WTC11 (cell line): ENCODE measurements at regions not wholly inside any gene's neighbourhood (a gene's known extent, or its start where the extent isn't known, plus 50 kb on each side); places are given as distances from the start of the nearest gene placed in this dataset.

Experiments used
- ATAC-seq: fragments of 200-7000 bp; cut with Tn5 transposase; 2 replicates; pipeline ENCODE4 v1.10.0; 2021; ENCODE audit warnings: mild to moderate bottlenecking, moderate library complexity
- CTCF ChIA-PET: fragments of 300-600 bp; sonication (Branson Sonifier 250); formaldehyde crosslinking; loops from one replicate; lab custom pipeline; 2021; ENCODE audit warnings: antibody characterized with exemption; lab: Charles Lee
- POLR2A ChIA-PET: fragments of 350-600 bp; sonication (Branson Sonifier 250); formaldehyde crosslinking; loops from one replicate; lab custom pipeline; 2021; ENCODE audit warnings: antibody characterized with exemption; lab: Charles Lee
- DNase-seq: peaks from one replicate; pipeline ENCODE4 v3.0.0; 2021; ENCODE audit warnings: low spot score
- H3K27ac Mint-ChIP-seq: 2 replicates; pipeline ENCODE4 v1.8.0; 2021; ENCODE audit warnings: mixed read lengths
- H3K27me3 Mint-ChIP-seq: 2 replicates; pipeline ENCODE4 v1.8.0; 2021; ENCODE audit warnings: low read depth, mild to moderate bottlenecking, moderate library complexity, mixed read lengths
- H3K36me3 Mint-ChIP-seq: 2 replicates; pipeline ENCODE4 v1.8.0; 2021; ENCODE audit warnings: mixed read lengths
- H3K4me1 Mint-ChIP-seq: 2 replicates; pipeline ENCODE4 v1.8.0; 2022; ENCODE audit warnings: mixed read lengths
- H3K4me3 Mint-ChIP-seq: 2 replicates; pipeline ENCODE4 v1.8.0; 2021; ENCODE audit warnings: mild to moderate bottlenecking, moderate library complexity, mixed read lengths
- H3K9me3 Mint-ChIP-seq: 2 replicates; pipeline ENCODE4 v1.8.0; 2021; ENCODE audit warnings: mixed read lengths
- E2F5 ChIP-seq: sonication (generic); formaldehyde crosslinking; IDR thresholded peaks from 2 replicates; pipeline ENCODE4 v1.8.1; 2022; ENCODE audit warnings: mild to moderate bottlenecking, moderate library complexity, missing genetic modification reagents
- GABPB1 ChIP-seq: sonication (generic); formaldehyde crosslinking; IDR thresholded peaks from 2 replicates; pipeline ENCODE4 v1.8.1; 2023; ENCODE audit warnings: mild to moderate bottlenecking, missing genetic modification reagents
- JUN ChIP-seq: sonication (generic); formaldehyde crosslinking; IDR thresholded peaks from 2 replicates; pipeline ENCODE4 v1.8.0; 2023; ENCODE audit warnings: mild to moderate bottlenecking, missing genetic modification reagents
- NFYB ChIP-seq: sonication (generic); formaldehyde crosslinking; conservative IDR thresholded peaks from 2 replicates; pipeline ENCODE4 v1.8.0; 2022; ENCODE audit warnings: low read depth, missing genetic modification reagents
- NR2C2 ChIP-seq: sonication (generic); formaldehyde crosslinking; IDR thresholded peaks from 2 replicates; pipeline ENCODE4 v1.8.0; 2022; ENCODE audit warnings: mild to moderate bottlenecking, missing genetic modification reagents
- SMAD3 ChIP-seq: sonication (generic); formaldehyde crosslinking; IDR thresholded peaks from 2 replicates; pipeline ENCODE4 v1.8.0; 2022; ENCODE audit warnings: missing genetic modification reagents, mild to moderate bottlenecking, borderline replicate concordance
- TEAD4 ChIP-seq: sonication (generic); formaldehyde crosslinking; IDR thresholded peaks from 2 replicates; pipeline ENCODE4 v1.8.0; 2022; ENCODE audit warnings: mild to moderate bottlenecking, missing genetic modification reagents
- ZNF121 ChIP-seq: sonication (generic); formaldehyde crosslinking; IDR thresholded peaks from 2 replicates; pipeline ENCODE4 v1.8.0; 2023; ENCODE audit warnings: missing genetic modification reagents
- ZNF512 ChIP-seq: sonication (generic); formaldehyde crosslinking; IDR thresholded peaks from 2 replicates; pipeline ENCODE4 v1.8.1; 2022; ENCODE audit warnings: missing genetic modification reagents, borderline replicate concordance
- TF ChIP-seq, protein P1 (sequence below): fragments of 250-450 bp; sonication (Bioruptor Pico); IDR thresholded peaks from 2 replicates; pipeline ENCODE4 v1.9.0; 2021; ENCODE audit warnings: mild to moderate bottlenecking
- TF ChIP-seq, protein P2 (sequence below): fragments of 250-450 bp; sonication (Bioruptor Pico); IDR thresholded peaks from 2 replicates; pipeline ENCODE4 v1.9.0; 2021; ENCODE audit warnings: mild to moderate bottlenecking, borderline replicate concordance
- TF ChIP-seq, protein P3 (sequence below): sonication (generic); formaldehyde crosslinking; IDR thresholded peaks from 2 replicates; pipeline ENCODE4 v1.8.0; 2022; ENCODE audit warnings: missing genetic modification reagents
- TF ChIP-seq, protein P4 (sequence below): sonication (generic); formaldehyde crosslinking; IDR thresholded peaks from 2 replicates; pipeline ENCODE4 v1.8.0; 2022; ENCODE audit warnings: mild to moderate bottlenecking, missing genetic modification reagents
- TF ChIP-seq, protein P5 (sequence below): sonication (generic); formaldehyde crosslinking; IDR thresholded peaks from 2 replicates; pipeline ENCODE4 v1.8.0; 2023; ENCODE audit warnings: missing genetic modification reagents
- TF ChIP-seq, protein P6 (sequence below): fragments of 250-450 bp; sonication (Bioruptor Pico); IDR thresholded peaks from 2 replicates; pipeline ENCODE4 v1.9.0; 2021; ENCODE audit warnings: mild to moderate bottlenecking

DNA sequence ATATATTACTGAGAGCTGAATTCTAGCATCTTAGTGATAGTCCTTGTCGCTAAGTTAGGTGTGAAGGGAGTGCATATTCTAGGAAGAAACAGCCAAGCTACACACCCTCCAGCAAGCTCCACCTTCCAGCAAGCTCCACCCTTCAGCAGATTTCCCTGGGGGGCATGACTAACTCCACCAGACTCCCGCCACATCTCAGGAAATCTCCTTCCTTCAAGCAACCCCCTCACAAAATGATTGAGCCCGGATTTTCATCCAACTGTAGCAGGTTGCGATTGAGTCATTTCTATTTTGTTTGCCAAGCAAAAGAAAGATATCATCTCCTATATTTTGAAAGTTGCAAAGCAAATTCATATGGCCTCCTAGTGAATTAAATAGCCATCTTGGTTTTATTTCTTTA, 162.1 kb upstream of the TMTC4 start:
- DNase-seq = no peak
- Mint-ChIP-seq H3K4me3 (no peak overlapping the region), H3K36me3 (peaks cover 3% of the 10 kb centered on the region; the same call in 1 of the 2 replicates), H3K27ac (no peak overlapping the region), H3K27me3 (peaks cover 3% of the 10 kb centered on the region), H3K4me1 (peaks cover 8% of the 10 kb centered on the region), H3K9me3 (peaks cover 7% of the 10 kb centered on the region)
- no peak for TF ChIP-seq TEAD4 (CRISPR knock-in tag)
- TF ChIP-seq E2F5 (CRISPR knock-in tag) = no peak
- no peak for TF ChIP-seq NR2C2 (CRISPR knock-in tag)
- TF ChIP-seq, protein P1, sequence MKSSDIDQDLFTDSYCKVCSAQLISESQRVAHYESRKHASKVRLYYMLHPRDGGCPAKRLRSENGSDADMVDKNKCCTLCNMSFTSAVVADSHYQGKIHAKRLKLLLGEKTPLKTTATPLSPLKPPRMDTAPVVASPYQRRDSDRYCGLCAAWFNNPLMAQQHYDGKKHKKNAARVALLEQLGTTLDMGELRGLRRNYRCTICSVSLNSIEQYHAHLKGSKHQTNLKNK (CRISPR knock-in tag) = no peak
- TF ChIP-seq SMAD3 (CRISPR knock-in tag) = no peak
- TF ChIP-seq, protein P2, sequence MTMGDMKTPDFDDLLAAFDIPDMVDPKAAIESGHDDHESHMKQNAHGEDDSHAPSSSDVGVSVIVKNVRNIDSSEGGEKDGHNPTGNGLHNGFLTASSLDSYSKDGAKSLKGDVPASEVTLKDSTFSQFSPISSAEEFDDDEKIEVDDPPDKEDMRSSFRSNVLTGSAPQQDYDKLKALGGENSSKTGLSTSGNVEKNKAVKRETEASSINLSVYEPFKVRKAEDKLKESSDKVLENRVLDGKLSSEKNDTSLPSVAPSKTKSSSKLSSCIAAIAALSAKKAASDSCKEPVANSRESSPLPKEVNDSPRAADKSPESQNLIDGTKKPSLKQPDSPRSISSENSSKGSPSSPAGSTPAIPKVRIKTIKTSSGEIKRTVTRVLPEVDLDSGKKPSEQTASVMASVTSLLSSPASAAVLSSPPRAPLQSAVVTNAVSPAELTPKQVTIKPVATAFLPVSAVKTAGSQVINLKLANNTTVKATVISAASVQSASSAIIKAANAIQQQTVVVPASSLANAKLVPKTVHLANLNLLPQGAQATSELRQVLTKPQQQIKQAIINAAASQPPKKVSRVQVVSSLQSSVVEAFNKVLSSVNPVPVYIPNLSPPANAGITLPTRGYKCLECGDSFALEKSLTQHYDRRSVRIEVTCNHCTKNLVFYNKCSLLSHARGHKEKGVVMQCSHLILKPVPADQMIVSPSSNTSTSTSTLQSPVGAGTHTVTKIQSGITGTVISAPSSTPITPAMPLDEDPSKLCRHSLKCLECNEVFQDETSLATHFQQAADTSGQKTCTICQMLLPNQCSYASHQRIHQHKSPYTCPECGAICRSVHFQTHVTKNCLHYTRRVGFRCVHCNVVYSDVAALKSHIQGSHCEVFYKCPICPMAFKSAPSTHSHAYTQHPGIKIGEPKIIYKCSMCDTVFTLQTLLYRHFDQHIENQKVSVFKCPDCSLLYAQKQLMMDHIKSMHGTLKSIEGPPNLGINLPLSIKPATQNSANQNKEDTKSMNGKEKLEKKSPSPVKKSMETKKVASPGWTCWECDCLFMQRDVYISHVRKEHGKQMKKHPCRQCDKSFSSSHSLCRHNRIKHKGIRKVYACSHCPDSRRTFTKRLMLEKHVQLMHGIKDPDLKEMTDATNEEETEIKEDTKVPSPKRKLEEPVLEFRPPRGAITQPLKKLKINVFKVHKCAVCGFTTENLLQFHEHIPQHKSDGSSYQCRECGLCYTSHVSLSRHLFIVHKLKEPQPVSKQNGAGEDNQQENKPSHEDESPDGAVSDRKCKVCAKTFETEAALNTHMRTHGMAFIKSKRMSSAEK (CRISPR knock-in tag) = no peak
- TF ChIP-seq, protein P3, sequence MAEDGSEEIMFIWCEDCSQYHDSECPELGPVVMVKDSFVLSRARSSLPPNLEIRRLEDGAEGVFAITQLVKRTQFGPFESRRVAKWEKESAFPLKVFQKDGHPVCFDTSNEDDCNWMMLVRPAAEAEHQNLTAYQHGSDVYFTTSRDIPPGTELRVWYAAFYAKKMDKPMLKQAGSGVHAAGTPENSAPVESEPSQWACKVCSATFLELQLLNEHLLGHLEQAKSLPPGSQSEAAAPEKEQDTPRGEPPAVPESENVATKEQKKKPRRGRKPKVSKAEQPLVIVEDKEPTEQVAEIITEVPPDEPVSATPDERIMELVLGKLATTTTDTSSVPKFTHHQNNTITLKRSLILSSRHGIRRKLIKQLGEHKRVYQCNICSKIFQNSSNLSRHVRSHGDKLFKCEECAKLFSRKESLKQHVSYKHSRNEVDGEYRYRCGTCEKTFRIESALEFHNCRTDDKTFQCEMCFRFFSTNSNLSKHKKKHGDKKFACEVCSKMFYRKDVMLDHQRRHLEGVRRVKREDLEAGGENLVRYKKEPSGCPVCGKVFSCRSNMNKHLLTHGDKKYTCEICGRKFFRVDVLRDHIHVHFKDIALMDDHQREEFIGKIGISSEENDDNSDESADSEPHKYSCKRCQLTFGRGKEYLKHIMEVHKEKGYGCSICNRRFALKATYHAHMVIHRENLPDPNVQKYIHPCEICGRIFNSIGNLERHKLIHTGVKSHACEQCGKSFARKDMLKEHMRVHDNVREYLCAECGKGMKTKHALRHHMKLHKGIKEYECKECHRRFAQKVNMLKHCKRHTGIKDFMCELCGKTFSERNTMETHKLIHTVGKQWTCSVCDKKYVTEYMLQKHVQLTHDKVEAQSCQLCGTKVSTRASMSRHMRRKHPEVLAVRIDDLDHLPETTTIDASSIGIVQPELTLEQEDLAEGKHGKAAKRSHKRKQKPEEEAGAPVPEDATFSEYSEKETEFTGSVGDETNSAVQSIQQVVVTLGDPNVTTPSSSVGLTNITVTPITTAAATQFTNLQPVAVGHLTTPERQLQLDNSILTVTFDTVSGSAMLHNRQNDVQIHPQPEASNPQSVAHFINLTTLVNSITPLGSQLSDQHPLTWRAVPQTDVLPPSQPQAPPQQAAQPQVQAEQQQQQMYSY = no peak
- TF ChIP-seq JUN (CRISPR knock-in tag) = no peak
- TF ChIP-seq, protein P4, sequence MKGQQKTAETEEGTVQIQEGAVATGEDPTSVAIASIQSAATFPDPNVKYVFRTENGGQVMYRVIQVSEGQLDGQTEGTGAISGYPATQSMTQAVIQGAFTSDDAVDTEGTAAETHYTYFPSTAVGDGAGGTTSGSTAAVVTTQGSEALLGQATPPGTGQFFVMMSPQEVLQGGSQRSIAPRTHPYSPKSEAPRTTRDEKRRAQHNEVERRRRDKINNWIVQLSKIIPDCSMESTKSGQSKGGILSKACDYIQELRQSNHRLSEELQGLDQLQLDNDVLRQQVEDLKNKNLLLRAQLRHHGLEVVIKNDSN (CRISPR knock-in tag) = no peak
- TF ChIP-seq ZNF512 (CRISPR knock-in tag) = no peak
- TF ChIP-seq, protein P5, sequence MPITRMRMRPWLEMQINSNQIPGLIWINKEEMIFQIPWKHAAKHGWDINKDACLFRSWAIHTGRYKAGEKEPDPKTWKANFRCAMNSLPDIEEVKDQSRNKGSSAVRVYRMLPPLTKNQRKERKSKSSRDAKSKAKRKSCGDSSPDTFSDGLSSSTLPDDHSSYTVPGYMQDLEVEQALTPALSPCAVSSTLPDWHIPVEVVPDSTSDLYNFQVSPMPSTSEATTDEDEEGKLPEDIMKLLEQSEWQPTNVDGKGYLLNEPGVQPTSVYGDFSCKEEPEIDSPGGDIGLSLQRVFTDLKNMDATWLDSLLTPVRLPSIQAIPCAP (CRISPR knock-in tag) = no peak
- no peak for TF ChIP-seq NFYB
- POLR2A ChIA-PET = no interaction called here
- ATAC-seq = no peak
- CTCF ChIA-PET = interaction anchor here (0.9 kb wide), 1 partner anchor 612 kb away, joined by 3 read pairs; no protein-coding TSS in a partner anchor

DNA sequence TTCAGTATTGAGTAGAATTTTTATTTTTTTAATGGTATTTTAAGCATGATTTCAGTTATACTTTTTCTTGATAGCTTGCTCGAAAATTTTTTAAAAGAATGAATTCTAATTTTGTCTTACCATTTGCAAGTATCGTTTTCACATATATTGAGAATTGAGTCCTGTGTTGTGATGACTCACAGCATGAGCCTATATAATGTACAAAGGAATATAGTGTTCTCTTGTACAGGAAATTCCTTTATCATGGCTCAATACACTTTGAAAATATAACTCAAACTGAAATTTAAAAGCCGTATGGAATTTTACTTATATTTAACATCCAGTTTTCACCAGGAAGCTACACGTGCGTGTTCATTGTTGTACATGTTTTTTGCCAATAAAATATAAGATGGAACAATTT, 161.1 kb upstream of the TMTC4 start:
- CTCF ChIA-PET = no interaction called here
- POLR2A ChIA-PET = no interaction called here
- TF ChIP-seq GABPB1 = no peak
- TF ChIP-seq, protein P6, sequence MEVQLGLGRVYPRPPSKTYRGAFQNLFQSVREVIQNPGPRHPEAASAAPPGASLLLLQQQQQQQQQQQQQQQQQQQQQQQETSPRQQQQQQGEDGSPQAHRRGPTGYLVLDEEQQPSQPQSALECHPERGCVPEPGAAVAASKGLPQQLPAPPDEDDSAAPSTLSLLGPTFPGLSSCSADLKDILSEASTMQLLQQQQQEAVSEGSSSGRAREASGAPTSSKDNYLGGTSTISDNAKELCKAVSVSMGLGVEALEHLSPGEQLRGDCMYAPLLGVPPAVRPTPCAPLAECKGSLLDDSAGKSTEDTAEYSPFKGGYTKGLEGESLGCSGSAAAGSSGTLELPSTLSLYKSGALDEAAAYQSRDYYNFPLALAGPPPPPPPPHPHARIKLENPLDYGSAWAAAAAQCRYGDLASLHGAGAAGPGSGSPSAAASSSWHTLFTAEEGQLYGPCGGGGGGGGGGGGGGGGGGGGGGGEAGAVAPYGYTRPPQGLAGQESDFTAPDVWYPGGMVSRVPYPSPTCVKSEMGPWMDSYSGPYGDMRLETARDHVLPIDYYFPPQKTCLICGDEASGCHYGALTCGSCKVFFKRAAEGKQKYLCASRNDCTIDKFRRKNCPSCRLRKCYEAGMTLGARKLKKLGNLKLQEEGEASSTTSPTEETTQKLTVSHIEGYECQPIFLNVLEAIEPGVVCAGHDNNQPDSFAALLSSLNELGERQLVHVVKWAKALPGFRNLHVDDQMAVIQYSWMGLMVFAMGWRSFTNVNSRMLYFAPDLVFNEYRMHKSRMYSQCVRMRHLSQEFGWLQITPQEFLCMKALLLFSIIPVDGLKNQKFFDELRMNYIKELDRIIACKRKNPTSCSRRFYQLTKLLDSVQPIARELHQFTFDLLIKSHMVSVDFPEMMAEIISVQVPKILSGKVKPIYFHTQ (CRISPR knock-in tag) = no peak
- no peak for TF ChIP-seq ZNF121

More for the DNA sequence above, 161.1 kb upstream of the TMTC4 start:
- Mint-ChIP-seq H3K4me3 (no peak overlapping the region), H3K4me1 (peaks cover 8% of the 10 kb centered on the region), H3K27ac (no peak overlapping the region), H3K36me3 (peaks cover 3% of the 10 kb centered on the region; the same call in 1 of the 2 replicates), H3K9me3 (peaks cover 11% of the 10 kb centered on the region), H3K27me3 (peaks cover 3% of the 10 kb centered on the region)
- DNase-seq (no peak), ATAC-seq (no peak)
